ENCODE measurements at regions not wholly inside any gene's neighbourhood (a gene's known extent, or its start where the extent isn't known, plus 50 kb on each side); places are given as distances from the start of the nearest gene placed in this dataset.

- DNase-seq (ENCODE audit: low read depth, low spot score) (no peak), ATAC-seq (no peak)
- ChIA-PET CTCF (no interaction called here), POLR2A (no interaction called here)
- BruUV-seq (replicated peaks) = no TSS peak
- Histone ChIP-seq H3K27me3 (ENCODE audit: control insufficient read depth, insufficient read depth, low read length) (no peaks in the 10 kb centered on the region), H3K9me3 (ENCODE audit: control insufficient read depth, insufficient read depth, low read depth, low read length) (no peaks in the 10 kb centered on the region), H3K4me3 (ENCODE audit: low read depth in 2 of 2, low read length in 2 of 2) (no peak overlapping the region), H3K36me3 (ENCODE audit: control insufficient read depth, insufficient read depth, low read length) (no peaks in the 10 kb centered on the region), H3K27ac (ENCODE audit: low read length) (no peak overlapping the region), H3K4me1 (ENCODE audit: control insufficient read depth, insufficient read depth, low read length) (no peaks in the 10 kb centered on the region)
- intact Hi-C loops (cut with micrococcal nuclease; ENCODE audit: unreplicated experiment) (no loop called here), in situ Hi-C loops (cut with HindIII; ENCODE audit: low pct_unique_long_range_greater_than_20kb, low sequenced_read_pairs) (no loop called here)
- no peak for TF ChIP-seq CTCF (IDR thresholded peaks at IDR 0.05)
Measured at GRCh38 chr5:7080501-7080900, 315.4 kb upstream of the ADCY2 start.

GRCh38 chr5:7087719-7088297 lies 308.1 kb upstream of the ADCY2 start:
- no peaks in the 10 kb centered on the region for H3K9me3 ChIP-seq (ENCODE audit: control insufficient read depth, insufficient read depth, low read depth, low read length)
- in situ Hi-C loops (cut with HindIII; ENCODE audit: low pct_unique_long_range_greater_than_20kb, low sequenced_read_pairs) = no loop called here
- H3K4me1 ChIP-seq (ENCODE audit: control insufficient read depth, insufficient read depth, low read length) = no peaks in the 10 kb centered on the region
- no peaks in the 10 kb centered on the region for H3K36me3 ChIP-seq (ENCODE audit: control insufficient read depth, insufficient read depth, low read length)
- no peak for ATAC-seq
- H3K4me3 ChIP-seq (ENCODE audit: low read depth in 2 of 2, low read length in 2 of 2) = no peak overlapping the region
- intact Hi-C loops (cut with micrococcal nuclease; ENCODE audit: unreplicated experiment) = no loop called here
- H3K27me3 ChIP-seq (ENCODE audit: control insufficient read depth, insufficient read depth, low read length) = no peaks in the 10 kb centered on the region
- TF ChIP-seq CTCF (IDR thresholded peaks at IDR 0.05) = no peak
- TF ChIP-seq TCF7L2 (IDR thresholded peaks at IDR 0.05; ENCODE audit: low read depth, low read length) = no peak
- TF ChIP-seq SIN3A (IDR thresholded peaks at IDR 0.05; ENCODE audit: borderline replicate concordance, insufficient read depth, low read depth, low read length) = no peak
- no peak for TF ChIP-seq POLR2AphosphoS5 (IDR thresholded peaks at IDR 0.05; ENCODE audit: low read depth, low read length)
- no peak for TF ChIP-seq REST (IDR thresholded peaks at IDR 0.05; ENCODE audit: insufficient read depth in 1 of 2, low read depth in 2 of 2, low read length in 1 of 2)
- ChIA-PET POLR2A (no interaction called here), CTCF (no interaction called here)
- BruUV-seq (replicated peaks) = no TSS peak
- H3K27ac ChIP-seq (ENCODE audit: low read length) = no peak overlapping the region
- DNase-seq (ENCODE audit: low read depth, low spot score) = no peak

GRCh38 chr5:7088849-7089248 lies 307.1 kb upstream of the ADCY2 start:
- H3K4me1 ChIP-seq (ENCODE audit: control insufficient read depth, insufficient read depth, low read length) = no peaks in the 10 kb centered on the region
- POLR2A ChIA-PET = no interaction called here
- BruUV-seq (replicated peaks) = no TSS peak
- no peak overlapping the region for H3K4me3 ChIP-seq (ENCODE audit: low read depth in 2 of 2, low read length in 2 of 2)
- in situ Hi-C loops (cut with HindIII; ENCODE audit: low pct_unique_long_range_greater_than_20kb, low sequenced_read_pairs) (no loop called here), intact Hi-C loops (cut with micrococcal nuclease; ENCODE audit: unreplicated experiment) (no loop called here)
- no peak overlapping the region for H3K27ac ChIP-seq (ENCODE audit: low read length)
- CTCF ChIA-PET = no interaction called here
- TF ChIP-seq SIN3A (IDR thresholded peaks at IDR 0.05; ENCODE audit: borderline replicate concordance, insufficient read depth, low read depth, low read length) (no peak), CTCF (IDR thresholded peaks at IDR 0.05) (no peak), TCF7L2 (IDR thresholded peaks at IDR 0.05; ENCODE audit: low read depth, low read length) (no peak), REST (IDR thresholded peaks at IDR 0.05; ENCODE audit: insufficient read depth in 1 of 2, low read depth in 2 of 2, low read length in 1 of 2) (no peak), POLR2AphosphoS5 (IDR thresholded peaks at IDR 0.05; ENCODE audit: low read depth, low read length) (no peak)
- DNase-seq (ENCODE audit: low read depth, low spot score) (no peak), ATAC-seq (no peak)
- H3K27me3 ChIP-seq (ENCODE audit: control insufficient read depth, insufficient read depth, low read length) = no peaks in the 10 kb centered on the region
- no peaks in the 10 kb centered on the region for H3K36me3 ChIP-seq (ENCODE audit: control insufficient read depth, insufficient read depth, low read length)
- no peaks in the 10 kb centered on the region for H3K9me3 ChIP-seq (ENCODE audit: control insufficient read depth, insufficient read depth, low read depth, low read length)

Data from Panc1 (cell line).